ENCODE measurements at regions not wholly inside any gene's neighbourhood (a gene's known extent, or its start where the extent isn't known, plus 50 kb on each side); places are given as distances from the start of the nearest gene placed in this dataset.

GRCh38 chr2:18404708-18405107 lies 155.7 kb downstream of the RDH14 start:
- no peak for TF ChIP-seq EZH2phosphoT487 (IDR thresholded peaks at IDR 0.05; ENCODE audit: borderline replicate concordance, low read length)
- TF ChIP-seq CTCF (IDR thresholded peaks at IDR 0.05; ENCODE audit: low read depth, low read length, poor library complexity, severe bottlenecking): peak; percentile 50
